GM12878 (cell line): ENCODE measurements at regions not wholly inside any gene's neighbourhood (a gene's known extent, or its start where the extent isn't known, plus 50 kb on each side); places are given as distances from the start of the nearest gene placed in this dataset.

Experiments
- ATAC-seq: fragments of 200-7000 bp; cut with Tn5 transposase; 3 replicates; pipeline ENCODE4 v1.9.1; 2020; ENCODE audit warnings: mild to moderate bottlenecking, moderate library complexity
- BruUV-seq: library from RNA; stranded (reverse); fragments of 400-500 nt; replicated peaks from 2 replicates; lab custom pipeline; 2021; lab: Mats Ljungman, UMichigan
- CTCF ChIA-PET: fragments of 300-600 bp; sonication (Branson Sonifier 250); formaldehyde crosslinking; extraction: SDS; loops from one replicate; lab custom pipeline; 2021; ENCODE audit warnings: inconsistent platforms; lab: Yijun Ruan, JAX
- POLR2A ChIA-PET: fragments of 350-600 bp; formaldehyde crosslinking; extraction: SDS; loops from one replicate; lab custom pipeline; 2021; ENCODE audit warnings: inconsistent platforms; lab: Charles Lee
- RAD21 ChIA-PET: fragments of 300-600 bp; sonication (Branson Sonifier 250); formaldehyde crosslinking; loops from one replicate; lab custom pipeline; 2023; ENCODE audit warnings: antibody characterized with exemption; ENCODE audit not compliant: unreplicated experiment; lab: Charles Lee
- SMC1A ChIA-PET: fragments of 300-600 bp; sonication (Branson Sonifier 250); formaldehyde crosslinking; loops from one replicate; lab custom pipeline; 2023; ENCODE audit not compliant: unreplicated experiment, uncharacterized antibody; lab: Charles Lee
- DNase-seq: peaks from one replicate; pipeline ENCODE4 v3.0.0-alpha.2; 2011; ENCODE audit warnings: low read depth, low spot score
- FAIRE-seq: peaks from 3 replicates; lab custom pipeline; 2011; peaks lifted over from hg19 to GRCh38; lab: Jason Lieb, UNC
- H2AFZ ChIP-seq: 2 replicates; pipeline ENCODE4 v1.6.0; 2011; ENCODE audit warnings: low read depth, low read length, control low read depth; ENCODE audit not compliant: control insufficient read depth
- H3K27ac ChIP-seq: 2 replicates; pipeline ENCODE4 v1.5.1; 2011; ENCODE audit warnings: control low read depth; ENCODE audit not compliant: control insufficient read depth, insufficient read depth
- H3K27me3 ChIP-seq, 2 experiments: replicated peaks in 1 of 2; 2 replicates each; pipeline versions ENCODE4 v1.6.0 to v1.6.1; 2011; ENCODE audit warnings: low read length in 1 of 2; ENCODE audit not compliant: control insufficient read depth in 2 of 2, insufficient read depth in 2 of 2
- H3K36me3 ChIP-seq, 2 experiments: 2 replicates each; pipeline ENCODE4 v1.5.1; 2011; ENCODE audit warnings: low read length in 1 of 2; ENCODE audit not compliant: control insufficient read depth in 2 of 2, insufficient read depth in 2 of 2
- H3K4me1 ChIP-seq: 2 replicates; pipeline ENCODE4 v1.6.1; 2011; ENCODE audit warnings: mild to moderate bottlenecking, low read length, moderate library complexity, mixed read lengths; ENCODE audit not compliant: control insufficient read depth, insufficient read depth
- H3K4me2 ChIP-seq: 2 replicates; pipeline ENCODE4 v1.6.0; 2011; ENCODE audit warnings: control low read depth; ENCODE audit not compliant: control insufficient read depth, insufficient read depth
- H3K4me3 ChIP-seq: fragments of 200-600 bp; sonication (generic); 2 replicates; pipeline ENCODE4 v1.5.1; 2016
- H3K79me2 ChIP-seq: 2 replicates; pipeline ENCODE4 v1.6.0; 2011; ENCODE audit warnings: low read length; ENCODE audit not compliant: control insufficient read depth, insufficient read depth
- H3K9ac ChIP-seq: 2 replicates; pipeline ENCODE4 v1.8.0; 2011; ENCODE audit warnings: low read length, control low read depth, mixed read lengths; ENCODE audit not compliant: control insufficient read depth, insufficient read depth
- H3K9me3 ChIP-seq: replicated peaks from 3 replicates; pipeline ENCODE4 v1.5.1; 2011; ENCODE audit warnings: mild to moderate bottlenecking, low read length; ENCODE audit not compliant: control insufficient read depth, insufficient read depth
- H4K20me1 ChIP-seq: 2 replicates; pipeline ENCODE4 v1.6.0; 2011; ENCODE audit not compliant: control insufficient read depth, insufficient read depth
- CEBPB ChIP-seq, 2 experiments: fragments of 150-350 bp in 1 of 2; IDR thresholded peaks; 2 replicates each; pipeline ENCODE4 v1.6.1; 2012 to 2014; ENCODE audit warnings: low read depth in 2 of 2, low read length in 2 of 2, borderline replicate concordance in 1 of 2, inconsistent platforms in 1 of 2
- DPF2 ChIP-seq: fragments of 450-650 bp; IDR thresholded peaks from 2 replicates; pipeline ENCODE4 v1.6.1; 2017; ENCODE audit warnings: mild to moderate bottlenecking
- FOXK2 ChIP-seq: fragments of 450-650 bp; IDR thresholded peaks from 2 replicates; pipeline ENCODE4 v1.6.1; 2017; ENCODE audit warnings: mild to moderate bottlenecking, moderate library complexity
- GATAD2B ChIP-seq: fragments of 450-650 bp; conservative IDR thresholded peaks from 2 replicates; pipeline ENCODE4 v1.6.1; 2017; ENCODE audit warnings: low read depth, mild to moderate bottlenecking, moderate library complexity
- IRF4 ChIP-seq: IDR thresholded peaks from 2 replicates; pipeline ENCODE4 v1.6.1; 2011; ENCODE audit warnings: low read depth, low read length
- JUNB ChIP-seq: IDR thresholded peaks from 2 replicates; pipeline ENCODE4 v1.6.1; 2016; ENCODE audit warnings: antibody characterized with exemption, mild to moderate bottlenecking
- NR2C1 ChIP-seq: fragments of 450-650 bp; IDR thresholded peaks from 2 replicates; pipeline ENCODE4 v1.6.1; 2017; ENCODE audit warnings: antibody characterized with exemption, mild to moderate bottlenecking, moderate library complexity
- RB1 ChIP-seq: fragments of 450-650 bp; formaldehyde crosslinking; IDR thresholded peaks from 2 replicates; pipeline ENCODE4 v1.6.1; 2017; ENCODE audit warnings: mild to moderate bottlenecking, borderline replicate concordance
- RUNX3 ChIP-seq: IDR thresholded peaks from 2 replicates; pipeline ENCODE4 v1.6.1; 2012; ENCODE audit warnings: low read length, inconsistent platforms
- SIN3A ChIP-seq: IDR thresholded peaks from 2 replicates; pipeline ENCODE4 v1.6.1; 2012; ENCODE audit warnings: low read depth, low read length, improper control_type of control experiment
- SREBF2 ChIP-seq: IDR thresholded peaks from 2 replicates; pipeline ENCODE4 v1.6.1; 2012; ENCODE audit warnings: mild to moderate bottlenecking, low read length
- STAT1 ChIP-seq: fragments of 450-650 bp; conservative IDR thresholded peaks from 2 replicates; pipeline ENCODE4 v1.6.1; 2014; ENCODE audit warnings: antibody characterized with exemption, mild to moderate bottlenecking
- SUPT20H ChIP-seq: IDR thresholded peaks from 2 replicates; pipeline ENCODE4 v1.6.1; 2011; ENCODE audit warnings: low read depth, mild to moderate bottlenecking, low read length, moderate library complexity, borderline replicate concordance; ENCODE audit not compliant: control insufficient read depth
- WGBS: methylation state at CpG from one replicate; pipeline ENCODE4 v1.1.6; 2016; ENCODE audit warnings: low lambda C conversion rate; ENCODE audit not compliant: insufficient replicate concordance, insufficient coverage; ENCODE audit errors: missing lambda C conversion rate; 5-methylcytosine and 5-hydroxymethylcytosine counted together
- in situ Hi-C: fragments of 300-500 bp; cut with MboI; formaldehyde crosslinking; loops from 9 replicates; pipeline ENCODE4 v1.14.3; 2018; ENCODE audit warnings: mixed read lengths
- intact Hi-C: fragments of 100-400 bp; cut with micrococcal nuclease; formaldehyde crosslinking; loops from one replicate; pipeline ENCODE4 v1.14.2; 2022; ENCODE audit not compliant: unreplicated experiment
- TF ChIP-seq, protein P1 (sequence below): IDR thresholded peaks from 2 replicates; pipeline ENCODE4 v1.6.1; 2012; ENCODE audit warnings: low read depth, low read length, improper control_type of control experiment
- TF ChIP-seq, protein P2 (sequence below): fragments of 450-650 bp; IDR thresholded peaks from 2 replicates; pipeline ENCODE4 v1.6.1; 2017; ENCODE audit warnings: antibody characterized with exemption, mild to moderate bottlenecking, moderate library complexity
- TF ChIP-seq, protein P3 (sequence below): IDR thresholded peaks from 2 replicates; pipeline ENCODE4 v1.6.1; 2011; ENCODE audit warnings: low read depth, mild to moderate bottlenecking, low read length, moderate library complexity, borderline replicate concordance; ENCODE audit errors: extremely low read depth

DNA sequence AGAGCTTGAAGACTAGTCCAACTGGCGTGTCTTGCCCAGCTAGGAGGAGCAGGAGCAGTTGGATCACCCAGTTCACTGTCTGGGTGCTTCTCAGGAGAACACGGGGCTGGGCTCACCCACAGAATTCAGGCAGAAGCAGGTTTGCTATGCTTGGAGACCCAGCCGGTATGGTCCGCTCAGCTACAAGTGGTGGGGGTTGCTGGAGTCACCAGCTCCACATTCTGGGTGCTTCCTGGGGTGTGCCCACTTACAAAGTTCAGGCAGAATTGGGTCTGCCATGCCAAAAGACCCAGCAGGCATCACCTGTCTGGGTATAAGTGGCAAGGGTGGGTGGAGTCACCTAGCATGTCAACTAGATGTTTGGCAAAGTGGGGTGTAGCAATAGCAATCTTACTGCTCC, 1061.8 kb downstream of the PCDH19 start:
- H3K4me3 ChIP-seq, result no peak overlapping the region
- DNase-seq (no peak), ATAC-seq (no peak), FAIRE-seq (no peak)
- no peaks in the 10 kb centered on the region for H4K20me1 ChIP-seq
- POLR2A ChIA-PET, result no interaction called here
- no peaks in the 10 kb centered on the region for H3K36me3 ChIP-seq
- no peak overlapping the region for H3K9ac ChIP-seq
- RAD21 ChIA-PET, result no interaction called here
- in situ Hi-C loops, result no loop called here
- H3K4me1 ChIP-seq, result no peaks in the 10 kb centered on the region
- CTCF ChIA-PET, result no interaction called here
- 47% methylated on average over 4 of the region's 4 CpGs for WGBS
- H3K27ac ChIP-seq, result no peak overlapping the region
- no peaks in the 10 kb centered on the region for H3K27me3 ChIP-seq
- TF ChIP-seq GATAD2B (no peak), RB1 (no peak), RUNX3 (no peak), SUPT20H (no peak), IRF4 (no peak), CEBPB (IDR thresholded peaks at IDR 0.05; ENCODE audit: borderline replicate concordance in 1 of 2, low read depth in 2 of 2, low read length in 2 of 2) (no peak)
- H3K9me3 ChIP-seq, result no peaks in the 10 kb centered on the region
- H2AFZ ChIP-seq, result no peak overlapping the region
- intact Hi-C loops, result no loop called here
- no TSS peak for BruUV-seq
- H3K4me2 ChIP-seq, result no peak overlapping the region
- SMC1A ChIA-PET, result no interaction called here
- H3K79me2 ChIP-seq, result no peaks in the 10 kb centered on the region

DNA sequence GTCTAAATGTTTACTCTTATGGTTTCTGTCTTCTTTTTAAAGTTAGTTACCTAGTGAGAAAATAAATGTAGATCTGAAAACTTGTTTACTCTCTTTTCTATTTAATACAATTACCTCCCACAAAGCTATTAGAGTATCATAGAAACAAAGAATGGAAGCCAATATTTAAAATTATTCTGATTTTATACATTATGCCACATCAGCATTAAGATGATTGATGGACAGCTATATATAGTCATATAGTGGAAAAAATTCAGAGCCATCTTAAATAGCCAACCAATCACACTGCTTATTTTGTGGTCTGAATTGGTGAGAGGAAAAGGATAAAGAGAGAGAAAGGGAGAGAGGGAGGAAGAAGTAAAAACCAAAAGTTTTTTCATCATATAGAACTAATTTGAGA, 1101.8 kb downstream of the PCDH19 start:
- Histone ChIP-seq H3K27ac (no peak overlapping the region), H3K27me3 (no peaks in the 10 kb centered on the region), H3K9ac (no peak overlapping the region), H2AFZ (no peak overlapping the region), H3K9me3 (no peaks in the 10 kb centered on the region), H3K36me3 (no peaks in the 10 kb centered on the region), H4K20me1 (no peaks in the 10 kb centered on the region), H3K4me2 (no peak overlapping the region), H3K4me3 (no peak overlapping the region), H3K79me2 (no peaks in the 10 kb centered on the region), H3K4me1 (no peaks in the 10 kb centered on the region)
- intact Hi-C loops (no loop called here), in situ Hi-C loops (no loop called here)
- ChIA-PET POLR2A (no interaction called here), CTCF (no interaction called here), RAD21 (no interaction called here), SMC1A (interaction anchor here (1.2 to 1.3 kb wide), 2 partner anchors 8 to 14 kb away, joined by 3 read pairs; no protein-coding TSS in a partner anchor)
- ATAC-seq, result no peak
- DNase-seq, result no peak
- FAIRE-seq, result no peak
- BruUV-seq, result no TSS peak
- TF ChIP-seq FOXK2 (no peak), SREBF2 (no peak), JUNB (no peak), SUPT20H (no peak), SIN3A (no peak), DPF2 (no peak), STAT1 (no peak), NR2C1 (no peak), GATAD2B (no peak)
- TF ChIP-seq, protein P1, sequence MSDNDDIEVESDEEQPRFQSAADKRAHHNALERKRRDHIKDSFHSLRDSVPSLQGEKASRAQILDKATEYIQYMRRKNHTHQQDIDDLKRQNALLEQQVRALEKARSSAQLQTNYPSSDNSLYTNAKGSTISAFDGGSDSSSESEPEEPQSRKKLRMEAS, result no peak
- TF ChIP-seq, protein P2, sequence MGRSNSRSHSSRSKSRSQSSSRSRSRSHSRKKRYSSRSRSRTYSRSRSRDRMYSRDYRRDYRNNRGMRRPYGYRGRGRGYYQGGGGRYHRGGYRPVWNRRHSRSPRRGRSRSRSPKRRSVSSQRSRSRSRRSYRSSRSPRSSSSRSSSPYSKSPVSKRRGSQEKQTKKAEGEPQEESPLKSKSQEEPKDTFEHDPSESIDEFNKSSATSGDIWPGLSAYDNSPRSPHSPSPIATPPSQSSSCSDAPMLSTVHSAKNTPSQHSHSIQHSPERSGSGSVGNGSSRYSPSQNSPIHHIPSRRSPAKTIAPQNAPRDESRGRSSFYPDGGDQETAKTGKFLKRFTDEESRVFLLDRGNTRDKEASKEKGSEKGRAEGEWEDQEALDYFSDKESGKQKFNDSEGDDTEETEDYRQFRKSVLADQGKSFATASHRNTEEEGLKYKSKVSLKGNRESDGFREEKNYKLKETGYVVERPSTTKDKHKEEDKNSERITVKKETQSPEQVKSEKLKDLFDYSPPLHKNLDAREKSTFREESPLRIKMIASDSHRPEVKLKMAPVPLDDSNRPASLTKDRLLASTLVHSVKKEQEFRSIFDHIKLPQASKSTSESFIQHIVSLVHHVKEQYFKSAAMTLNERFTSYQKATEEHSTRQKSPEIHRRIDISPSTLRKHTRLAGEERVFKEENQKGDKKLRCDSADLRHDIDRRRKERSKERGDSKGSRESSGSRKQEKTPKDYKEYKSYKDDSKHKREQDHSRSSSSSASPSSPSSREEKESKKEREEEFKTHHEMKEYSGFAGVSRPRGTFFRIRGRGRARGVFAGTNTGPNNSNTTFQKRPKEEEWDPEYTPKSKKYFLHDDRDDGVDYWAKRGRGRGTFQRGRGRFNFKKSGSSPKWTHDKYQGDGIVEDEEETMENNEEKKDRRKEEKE, result no peak
- TF ChIP-seq, protein P3, sequence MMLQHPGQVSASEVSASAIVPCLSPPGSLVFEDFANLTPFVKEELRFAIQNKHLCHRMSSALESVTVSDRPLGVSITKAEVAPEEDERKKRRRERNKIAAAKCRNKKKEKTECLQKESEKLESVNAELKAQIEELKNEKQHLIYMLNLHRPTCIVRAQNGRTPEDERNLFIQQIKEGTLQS, result no peak
